GM18508 (cell line): ENCODE measurements at regions not wholly inside any gene's neighbourhood (a gene's known extent, or its start where the extent isn't known, plus 50 kb on each side); places are given as distances from the start of the nearest gene placed in this dataset.

ENCODE experiments used
- ATAC-seq: cut with Tn5 transposase; IDR thresholded peaks from one replicate; pipeline ENCODE4 v1.9.1; 2021; ENCODE audit warnings: moderate number of reproducible peaks; ENCODE audit not compliant: insufficient read depth, unreplicated experiment

DNA sequence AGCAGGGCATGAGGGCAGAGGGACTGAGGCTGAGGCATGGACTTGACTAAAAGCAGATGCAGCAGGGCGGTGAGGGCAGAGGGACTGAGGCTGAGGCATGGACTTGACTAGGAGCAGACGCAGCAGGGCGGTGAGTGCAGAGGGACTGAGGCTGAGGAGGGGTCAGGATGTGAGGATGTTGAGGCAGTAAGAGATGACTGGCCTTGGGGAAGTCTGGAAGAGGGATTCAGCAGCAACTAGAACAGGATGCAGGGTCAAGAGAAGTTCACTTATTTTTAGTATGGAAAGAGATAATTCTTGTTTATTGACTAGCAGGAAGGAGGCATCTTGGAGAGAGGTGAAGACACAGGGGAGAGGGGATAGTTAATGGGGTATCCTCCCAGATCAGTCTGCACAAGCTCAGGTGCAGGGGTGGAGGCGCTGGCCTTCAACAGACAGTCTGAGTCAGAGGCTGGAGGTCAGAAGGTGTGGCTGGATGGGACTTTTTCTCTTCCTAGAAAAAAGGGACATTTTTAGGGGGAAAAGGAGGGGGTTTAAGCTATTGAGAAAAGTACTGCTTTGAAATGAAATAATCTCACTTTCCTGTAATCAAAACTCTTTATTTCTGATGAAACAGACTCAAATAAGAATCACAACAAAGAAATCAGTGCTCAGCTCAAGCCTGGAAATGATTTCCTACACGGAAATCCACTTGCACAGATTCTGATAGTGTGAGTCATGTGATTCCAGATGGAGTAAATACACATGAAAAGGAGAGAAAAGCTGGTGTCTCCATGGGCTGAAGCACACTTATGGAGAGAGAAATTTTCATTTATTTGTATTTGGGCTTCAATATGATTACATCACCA, 130.9 kb downstream of the PALM2AKAP2 start:
- no peak for ATAC-seq

- ATAC-seq: no peak
Observed at GRCh38 chr9:109912082-109912582, 132.1 kb downstream of the PALM2AKAP2 start.

GRCh38 chr9:109912726-109913460, 132.9 kb downstream of the PALM2AKAP2 start:
- ATAC-seq: peak; percentile 38

GRCh38 chr9:109913461-109913810, 133.4 kb downstream of the PALM2AKAP2 start:
- no peak for ATAC-seq

DNA sequence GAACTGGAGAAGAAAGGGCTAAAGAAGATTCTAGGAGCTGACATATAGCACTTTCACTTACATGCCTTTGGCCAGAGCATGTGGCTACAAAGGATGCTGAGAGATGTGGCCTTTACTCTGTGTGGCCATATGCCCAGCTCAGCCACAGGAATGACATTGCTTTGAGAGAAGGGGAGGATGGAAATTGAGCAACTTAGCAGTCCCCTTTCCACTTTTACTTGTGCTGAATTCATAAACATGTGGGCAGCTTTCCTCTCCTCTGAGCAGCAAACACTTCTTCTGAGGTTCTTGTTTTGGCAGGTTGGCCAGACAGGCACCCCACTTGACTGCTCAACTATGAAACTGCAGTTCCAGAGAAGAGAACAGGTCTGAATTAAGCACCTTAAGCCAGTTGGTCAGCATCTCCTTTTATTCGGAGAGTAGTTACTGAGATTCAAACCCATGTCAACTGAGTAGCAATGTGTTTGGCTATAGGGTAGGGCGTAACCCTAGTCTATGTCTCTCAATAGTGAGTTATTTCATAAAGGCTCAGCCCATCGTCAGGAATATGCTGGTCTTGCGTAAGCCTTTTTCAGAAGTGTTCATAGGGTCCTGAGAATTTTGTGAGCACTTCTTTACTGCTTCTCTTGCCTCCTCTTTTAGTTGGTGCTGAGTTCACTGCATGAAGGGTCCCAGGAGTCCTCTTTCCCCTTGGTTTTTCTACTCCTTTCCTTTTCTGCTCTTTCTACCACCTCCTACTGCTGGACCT, 134.5 kb downstream of the PALM2AKAP2 start:
- no peak for ATAC-seq

DNA sequence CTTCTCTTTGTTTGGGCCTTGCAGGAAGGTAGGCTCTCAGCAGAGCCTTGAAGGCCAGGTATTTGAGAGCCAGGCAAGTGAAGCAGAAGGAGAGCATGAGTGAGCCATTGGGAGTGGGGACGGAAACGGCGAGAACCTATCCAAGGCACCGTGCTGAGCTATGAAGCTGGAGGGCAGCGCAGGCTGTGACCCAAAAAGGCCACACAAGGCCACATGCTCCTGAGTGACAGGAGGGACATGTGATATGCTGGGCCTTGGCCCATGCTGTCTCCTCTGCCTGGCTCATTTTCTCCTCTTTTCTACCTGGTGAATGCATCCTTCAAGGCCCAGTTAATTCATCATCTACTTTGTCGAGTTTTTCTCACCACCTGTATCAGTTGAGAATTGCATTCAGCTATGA, 136.3 kb downstream of the PALM2AKAP2 start:
- no peak for ATAC-seq

DNA sequence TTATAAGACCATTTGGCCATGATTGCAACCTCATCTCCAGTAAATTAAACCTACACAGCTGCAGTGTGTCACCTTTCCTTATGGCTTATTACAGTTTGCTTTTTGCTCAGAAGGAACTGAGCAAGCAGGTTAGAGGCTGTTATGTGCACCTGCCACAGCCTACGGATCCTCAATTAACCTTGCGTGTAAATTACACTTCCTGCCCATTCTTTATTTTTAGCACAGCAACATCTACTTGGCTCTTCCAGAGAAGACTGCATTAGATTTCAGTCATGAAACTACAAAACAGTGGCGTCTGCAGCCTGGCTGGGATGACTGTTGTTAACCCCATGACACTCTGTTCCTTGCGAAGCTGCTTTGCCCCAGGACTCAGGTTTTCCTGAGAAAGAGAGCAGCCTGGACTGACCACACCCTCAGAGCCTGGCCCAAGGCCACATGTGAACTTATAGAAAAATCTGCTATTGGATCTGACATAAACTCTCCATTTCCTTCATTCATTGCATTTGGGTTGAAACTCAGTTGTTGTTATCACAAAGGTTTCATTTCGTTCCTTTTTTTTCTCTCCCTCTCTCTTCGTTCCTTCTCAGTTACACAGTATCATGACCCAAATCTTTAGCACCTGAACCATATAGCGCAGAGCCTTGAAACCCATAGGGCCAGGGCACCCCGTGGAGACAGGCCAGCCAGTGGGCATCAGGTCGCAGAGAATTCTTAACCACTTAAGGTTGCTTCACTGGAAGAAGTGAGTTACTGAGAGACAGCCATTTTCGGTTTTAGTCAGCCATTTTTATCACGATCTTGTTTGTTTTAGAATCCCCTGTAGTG, 138.6 kb downstream of the PALM2AKAP2 start:
- peak; percentile 48 for ATAC-seq

- no peak for ATAC-seq
Observed at GRCh38 chr9:109919736-109920408, 139.9 kb downstream of the PALM2AKAP2 start.

GRCh38 chr9:109922617-109923470, 142.8 kb downstream of the PALM2AKAP2 start:
- ATAC-seq: no peak

- no peak for ATAC-seq
Observed at GRCh38 chr9:109923471-109923760, 143.4 kb downstream of the PALM2AKAP2 start.

DNA sequence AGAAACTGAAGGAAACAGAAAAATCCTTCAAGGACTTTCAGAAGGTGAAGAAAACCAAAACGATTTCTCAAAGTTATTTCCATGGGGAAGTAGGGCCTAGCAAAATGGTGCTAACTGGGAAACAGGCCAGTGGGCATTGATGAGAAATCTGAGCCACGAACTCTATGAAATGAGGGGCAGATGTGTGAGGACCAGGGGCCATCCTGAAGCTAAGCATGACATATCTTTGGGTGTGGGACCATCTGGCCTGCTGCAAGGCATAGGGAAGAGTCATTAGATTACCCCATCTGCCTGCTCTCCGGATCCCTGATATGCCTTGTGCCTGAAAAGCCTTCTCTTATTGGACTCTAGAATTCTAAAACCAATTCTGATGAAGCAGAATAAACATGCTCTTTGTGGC, 143.8 kb downstream of the PALM2AKAP2 start:
- no peak for ATAC-seq

DNA sequence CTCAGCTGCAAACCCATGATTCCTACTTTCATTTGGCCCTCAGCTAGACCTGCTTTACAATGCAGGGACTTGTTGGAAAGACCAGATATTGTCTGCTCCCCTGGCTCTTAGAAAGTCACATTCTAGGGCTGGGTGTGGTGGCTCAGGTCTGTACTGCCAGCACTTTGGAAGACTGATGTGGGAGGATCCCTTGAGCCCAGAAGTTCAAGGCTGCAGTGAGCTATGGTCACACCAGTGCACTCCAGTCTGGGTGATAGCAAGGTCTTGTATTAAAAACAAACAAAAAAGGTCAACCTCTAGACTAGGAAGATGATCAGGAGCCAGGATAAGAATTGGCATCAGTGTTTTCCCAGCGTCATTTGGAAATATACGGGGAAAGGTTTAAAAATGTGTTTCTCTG, 145.8 kb downstream of the PALM2AKAP2 start:
- no peak for ATAC-seq

DNA sequence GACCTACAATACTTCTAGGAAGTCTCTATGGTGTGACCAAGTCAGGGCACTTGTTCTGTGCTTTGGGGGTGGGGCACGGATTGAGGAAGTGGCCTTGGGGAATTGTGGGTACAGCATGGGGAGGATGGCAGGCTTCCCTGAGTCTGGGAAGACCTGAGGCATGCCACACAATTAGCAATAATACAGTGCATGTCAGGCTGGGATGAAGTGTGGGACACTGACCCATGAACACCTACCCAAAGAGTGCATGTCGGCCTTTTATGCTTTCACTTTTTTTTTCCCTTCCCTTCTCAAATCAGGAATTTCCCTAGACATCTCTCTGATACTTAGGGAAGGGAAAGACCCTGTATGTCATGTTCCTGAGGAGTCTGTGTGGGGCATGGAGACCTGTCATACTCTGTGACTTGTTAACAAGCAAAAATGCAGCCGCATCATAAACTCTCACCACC, 146.4 kb downstream of the PALM2AKAP2 start:
- ATAC-seq: no peak

DNA sequence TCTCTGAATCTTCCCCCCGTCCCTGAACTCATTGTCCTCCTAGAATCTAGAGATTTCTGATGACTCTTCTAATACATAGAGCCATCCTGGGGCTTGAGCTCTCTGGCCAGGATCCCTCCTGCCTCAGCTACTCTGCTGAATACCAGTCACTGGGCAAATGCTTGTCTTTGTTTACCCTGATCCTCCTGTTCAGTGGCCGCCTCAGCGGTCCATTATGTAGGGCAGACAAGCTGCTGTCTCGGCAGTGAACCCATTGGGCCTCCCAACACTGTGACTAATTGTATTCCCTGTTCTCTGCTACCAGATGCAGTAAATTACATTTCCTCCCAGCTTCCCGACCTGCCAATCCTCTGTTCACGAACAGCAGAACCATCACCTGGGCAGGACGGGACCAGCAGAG, 151.6 kb downstream of the PALM2AKAP2 start:
- ATAC-seq: no peak

GRCh38 chr9:109934136-109934856, 154.3 kb downstream of the PALM2AKAP2 start:
- no peak for ATAC-seq

GRCh38 chr9:109934857-109935215, 154.8 kb downstream of the PALM2AKAP2 start:
- ATAC-seq: no peak

DNA sequence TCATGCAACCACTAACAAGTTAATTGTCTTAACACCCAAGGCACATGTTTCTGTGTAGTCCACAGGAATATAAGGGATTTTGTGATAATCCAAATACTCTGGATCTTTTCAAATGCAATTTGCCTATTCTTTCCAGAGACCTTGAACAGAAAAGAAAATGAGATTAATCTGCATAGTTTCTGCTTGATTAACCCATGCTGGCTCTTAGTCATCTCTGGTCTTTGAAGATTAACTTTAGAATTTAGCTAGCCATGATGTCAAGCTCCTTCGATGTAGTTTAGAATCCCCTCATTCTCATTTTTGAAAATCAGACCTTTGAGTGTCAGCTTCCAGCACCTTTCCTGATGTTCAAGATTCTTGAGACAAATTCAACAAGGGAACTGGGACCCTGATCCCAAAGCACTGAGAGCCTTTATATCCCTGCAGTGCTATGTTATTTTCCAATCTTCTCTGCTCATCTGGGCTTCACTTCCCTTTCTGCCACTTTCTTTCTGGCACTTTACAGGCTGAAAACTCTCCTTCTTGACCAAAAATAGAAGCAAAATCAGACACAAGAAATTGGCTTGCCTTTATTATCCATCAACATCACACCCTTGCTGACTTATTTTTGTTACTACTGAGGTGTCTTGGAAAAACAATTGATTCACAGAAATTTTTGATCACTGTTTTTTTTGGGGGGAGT, 155.5 kb downstream of the PALM2AKAP2 start:
- no peak for ATAC-seq
